ACC112 (cell line): ENCODE measurements at regions not wholly inside any gene's neighbourhood (a gene's known extent, or its start where the extent isn't known, plus 50 kb on each side); places are given as distances from the start of the nearest gene placed in this dataset.

Experiments used
- H2AFZ ChIP-seq: fragments of 200-600 bp; sonication (generic); one replicate; pipeline ENCODE4 v1.6.0; 2017; ENCODE audit warnings: antibody characterized with exemption, low read length; ENCODE audit not compliant: unreplicated experiment
- H3K27ac ChIP-seq: fragments of 200-600 bp; sonication (generic); 2 replicates; pipeline ENCODE4 v1.5.1; 2014; ENCODE audit warnings: low read depth, mild to moderate bottlenecking, antibody characterized with exemption, low read length, moderate library complexity
- H3K27me3 ChIP-seq: fragments of 200-600 bp; sonication (generic); 2 replicates; pipeline ENCODE4 v1.6.1; 2014; ENCODE audit warnings: mild to moderate bottlenecking, antibody characterized with exemption, low read length, moderate library complexity, mixed read lengths; ENCODE audit not compliant: insufficient read depth
- H3K36me3 ChIP-seq: fragments of 200-600 bp; sonication (generic); 2 replicates; pipeline ENCODE4 v1.6.1; 2016; ENCODE audit warnings: mild to moderate bottlenecking, antibody characterized with exemption, low read length, moderate library complexity, mixed read lengths; ENCODE audit not compliant: insufficient read depth
- H3K4me1 ChIP-seq: fragments of 200-600 bp; sonication (generic); one replicate; pipeline ENCODE4 v1.6.1; 2016; ENCODE audit warnings: low read length, mixed read lengths; ENCODE audit not compliant: insufficient read depth, unreplicated experiment, control insufficient read depth
- H3K4me3 ChIP-seq: fragments of 200-600 bp; sonication (generic); 2 replicates; pipeline ENCODE4 v1.5.1; 2014; ENCODE audit warnings: mild to moderate bottlenecking, low read depth, low read length
- H3K79me2 ChIP-seq: fragments of 200-600 bp; sonication (generic); one replicate; pipeline ENCODE4 v1.6.0; 2016; ENCODE audit warnings: low read length; ENCODE audit not compliant: control insufficient read depth, unreplicated experiment, insufficient read depth

DNA sequence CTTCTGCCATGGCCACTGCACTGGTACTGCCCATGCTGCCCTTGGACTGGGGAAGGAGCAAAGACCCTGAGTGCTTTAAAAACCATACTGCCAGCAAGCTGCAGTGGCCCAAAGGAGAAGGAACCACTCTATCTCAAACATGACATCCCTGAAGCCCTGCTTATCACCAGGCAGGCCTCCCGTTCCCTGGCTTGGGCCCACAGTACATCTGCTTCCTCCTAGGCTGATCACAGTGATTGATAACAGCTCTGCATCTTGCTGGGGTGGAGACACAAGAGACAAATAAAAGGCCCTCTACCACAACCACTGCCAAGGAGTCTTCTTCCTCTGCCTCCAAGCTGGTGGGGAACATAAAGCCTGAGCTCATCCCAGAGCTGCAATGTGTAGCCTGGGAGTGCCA, 567.5 kb downstream of the TRHDE start:
- Histone ChIP-seq H3K27me3 (no peaks in the 10 kb centered on the region), H3K4me1 (no peaks in the 10 kb centered on the region), H3K4me3 (no peak overlapping the region), H2AFZ (no peak overlapping the region), H3K36me3 (no peaks in the 10 kb centered on the region), H3K27ac (no peak overlapping the region), H3K79me2 (no peaks in the 10 kb centered on the region)

DNA sequence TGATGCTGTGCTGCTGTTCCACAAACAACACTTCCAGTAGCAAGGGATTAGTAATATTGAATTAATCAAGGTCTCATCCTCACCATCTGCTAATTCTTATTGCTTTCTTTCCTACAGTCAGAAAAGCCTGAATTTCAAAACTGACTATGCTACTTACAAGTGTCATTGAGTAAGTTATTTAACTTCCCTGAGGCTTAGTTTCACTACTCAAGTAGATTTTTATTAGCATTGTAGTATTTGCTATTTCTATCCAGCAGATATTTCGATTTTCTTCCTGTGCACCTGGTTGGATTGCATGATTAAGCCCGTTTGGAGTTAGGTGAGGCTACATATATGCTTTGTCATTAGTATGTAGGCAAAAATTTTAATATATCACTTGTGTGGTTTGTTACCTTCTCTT, 591.5 kb downstream of the TRHDE start:
- Histone ChIP-seq H3K27me3 (no peaks in the 10 kb centered on the region), H3K4me1 (no peaks in the 10 kb centered on the region)

DNA sequence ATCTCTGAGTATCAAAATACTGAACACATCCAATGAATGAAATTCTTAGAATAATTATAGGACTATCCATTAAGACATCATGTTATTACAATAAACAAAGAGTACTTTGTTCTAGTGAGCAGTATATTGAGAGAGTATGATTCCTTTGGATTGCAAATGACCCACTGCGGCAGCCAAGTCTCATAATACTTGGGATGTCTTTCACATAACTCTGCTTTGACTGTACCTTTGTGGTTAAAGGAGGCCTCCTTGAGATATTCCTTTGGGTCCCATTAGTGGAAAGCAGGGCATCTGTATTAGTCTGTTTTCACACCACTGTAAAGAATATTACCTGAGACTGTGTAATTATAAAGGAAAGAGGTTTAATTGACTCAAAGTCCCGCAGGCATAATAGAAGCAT, 593.8 kb downstream of the TRHDE start:
- no peaks in the 10 kb centered on the region for H3K27me3 ChIP-seq
- no peak overlapping the region for H2AFZ ChIP-seq
- H3K79me2 ChIP-seq: no peaks in the 10 kb centered on the region
- no peaks in the 10 kb centered on the region for H3K4me1 ChIP-seq
- H3K36me3 ChIP-seq: no peaks in the 10 kb centered on the region
- H3K4me3 ChIP-seq: no peak overlapping the region
- H3K27ac ChIP-seq: no peak overlapping the region

More for the DNA sequence above, 591.5 kb downstream of the TRHDE start:
- Histone ChIP-seq H3K4me3 (no peak overlapping the region), H3K27ac (no peak overlapping the region), H3K79me2 (no peaks in the 10 kb centered on the region), H2AFZ (no peak overlapping the region), H3K36me3 (no peaks in the 10 kb centered on the region)

DNA sequence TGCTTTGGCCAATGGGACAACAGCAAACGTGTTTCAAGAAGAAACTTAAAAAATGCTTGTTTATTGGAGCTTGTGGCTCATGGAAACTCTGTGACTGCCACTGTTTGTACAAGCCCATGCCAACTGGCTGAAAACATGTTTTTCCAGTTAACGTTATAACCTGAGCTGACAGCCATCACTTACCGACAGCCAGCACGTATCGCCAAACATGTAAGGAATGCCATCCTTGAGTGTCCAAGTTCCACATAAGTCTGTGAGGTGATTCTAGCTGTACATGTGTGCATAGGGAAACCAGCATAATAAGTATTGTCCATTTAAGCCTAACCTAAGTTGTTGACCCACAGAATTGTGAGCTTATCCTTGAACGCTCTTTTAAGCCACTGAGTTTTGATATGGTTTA, 596.9 kb downstream of the TRHDE start:
- no peaks in the 10 kb centered on the region for H3K36me3 ChIP-seq
- H3K79me2 ChIP-seq: no peaks in the 10 kb centered on the region
- H3K27ac ChIP-seq: no peak overlapping the region
- H2AFZ ChIP-seq: no peak overlapping the region
- H3K4me3 ChIP-seq: no peak overlapping the region
- H3K27me3 ChIP-seq: no peaks in the 10 kb centered on the region
- H3K4me1 ChIP-seq: no peaks in the 10 kb centered on the region

DNA sequence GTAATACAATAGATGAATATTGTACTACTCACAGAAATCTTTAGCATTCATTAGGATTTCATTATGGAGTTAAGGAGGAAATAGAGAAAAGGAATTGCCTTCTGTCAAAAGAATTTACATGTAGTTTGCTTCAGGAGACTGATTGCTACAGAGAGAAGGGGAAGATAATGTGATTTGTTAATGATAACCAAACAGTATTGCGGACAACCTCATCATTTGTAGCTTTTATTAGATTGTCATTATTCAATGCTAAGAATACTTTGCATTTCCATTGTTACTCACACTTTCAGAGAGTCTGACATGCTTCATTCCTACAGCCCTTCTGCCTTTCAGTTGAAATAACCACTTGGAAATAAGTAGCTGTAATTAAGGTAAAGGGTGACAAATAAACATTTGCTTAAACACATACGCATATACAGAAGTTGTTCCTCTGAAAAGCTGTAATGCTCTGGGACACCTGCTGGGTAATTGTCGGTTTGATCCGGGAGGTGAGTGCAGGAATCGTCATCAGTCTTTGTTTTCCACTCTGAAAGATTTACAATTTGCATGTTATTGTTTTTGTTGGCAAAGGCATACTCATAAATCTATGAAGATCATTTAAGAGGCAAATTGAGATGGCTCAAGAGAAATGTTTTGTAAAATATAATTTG, 600.2 kb downstream of the TRHDE start:
- H2AFZ ChIP-seq: no peak overlapping the region
- no peak overlapping the region for H3K4me3 ChIP-seq
- no peak overlapping the region for H3K27ac ChIP-seq
- no peaks in the 10 kb centered on the region for H3K36me3 ChIP-seq
- H3K4me1 ChIP-seq: no peaks in the 10 kb centered on the region
- no peaks in the 10 kb centered on the region for H3K79me2 ChIP-seq
- H3K27me3 ChIP-seq: no peaks in the 10 kb centered on the region

DNA sequence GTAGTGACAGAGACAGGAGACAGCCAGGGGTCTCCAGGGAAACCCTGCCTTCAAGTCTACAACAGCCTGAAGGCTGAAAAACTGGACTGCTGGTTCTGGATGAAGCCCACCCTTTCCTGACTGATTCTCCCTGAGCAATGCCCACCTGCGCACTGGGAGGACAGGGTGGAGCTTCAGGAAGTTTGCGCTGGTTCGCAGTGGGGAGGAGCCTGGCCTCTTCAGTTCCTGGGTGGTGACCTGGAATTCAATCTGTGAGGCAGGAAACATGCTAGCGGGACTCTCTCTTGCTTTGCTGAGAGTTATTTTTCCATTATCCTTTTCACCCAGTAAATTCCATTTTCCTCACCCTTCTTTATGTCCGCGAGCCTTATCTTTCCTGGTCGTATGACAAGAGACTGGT, 600.8 kb downstream of the TRHDE start:
- no peaks in the 10 kb centered on the region for H3K79me2 ChIP-seq
- no peak overlapping the region for H2AFZ ChIP-seq

DNA sequence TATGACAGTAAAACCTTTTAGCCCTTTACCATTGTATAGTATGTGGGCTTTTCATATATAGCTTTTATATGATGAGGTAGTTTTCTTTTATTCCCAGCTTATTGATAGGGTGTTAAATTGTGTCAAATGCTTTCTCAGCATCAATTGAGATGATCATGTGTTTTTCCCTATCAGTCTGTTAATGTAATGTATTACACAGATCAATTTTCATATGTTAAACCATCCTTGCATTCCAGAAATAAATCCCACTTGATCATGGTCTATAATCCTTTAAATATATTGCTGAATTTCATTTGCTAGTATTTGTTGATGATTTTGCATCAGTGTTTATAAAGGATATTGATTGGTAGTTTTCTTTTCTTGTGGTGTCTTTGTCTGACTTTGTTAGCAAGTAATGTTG, 603.9 kb downstream of the TRHDE start:
- Histone ChIP-seq H3K36me3 (no peaks in the 10 kb centered on the region), H3K4me1 (no peaks in the 10 kb centered on the region), H3K79me2 (no peaks in the 10 kb centered on the region), H3K27me3 (no peaks in the 10 kb centered on the region), H2AFZ (no peak overlapping the region), H3K4me3 (no peak overlapping the region), H3K27ac (no peak overlapping the region)

More for the DNA sequence above, 600.8 kb downstream of the TRHDE start:
- Histone ChIP-seq H3K27me3 (no peaks in the 10 kb centered on the region), H3K4me1 (no peaks in the 10 kb centered on the region), H3K27ac (no peak overlapping the region), H3K4me3 (no peak overlapping the region), H3K36me3 (no peaks in the 10 kb centered on the region)

DNA sequence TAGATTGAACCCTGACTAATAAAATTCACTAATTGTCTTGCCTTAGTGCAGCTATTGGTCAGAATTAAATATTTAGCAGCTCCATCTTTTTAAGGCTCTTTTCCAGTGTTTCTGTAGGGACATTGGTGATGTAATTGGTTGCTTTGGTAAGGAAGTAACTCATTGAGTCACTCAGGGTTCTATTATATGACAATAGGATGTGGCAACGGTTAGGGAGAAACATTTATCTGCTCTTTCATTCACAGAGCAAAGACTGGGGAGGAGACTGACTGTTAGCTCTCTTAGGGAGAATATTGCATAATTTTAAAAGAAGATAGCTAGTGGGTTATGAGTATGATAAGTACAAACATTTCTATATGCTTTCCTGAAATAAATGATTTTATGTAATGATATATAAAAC, 616.5 kb downstream of the TRHDE start:
- H3K4me1 ChIP-seq: no peaks in the 10 kb centered on the region
- H3K36me3 ChIP-seq: no peaks in the 10 kb centered on the region
- no peaks in the 10 kb centered on the region for H3K27me3 ChIP-seq
- H3K4me3 ChIP-seq: no peak overlapping the region
- no peak overlapping the region for H2AFZ ChIP-seq
- H3K27ac ChIP-seq: no peak overlapping the region
- H3K79me2 ChIP-seq: no peaks in the 10 kb centered on the region

DNA sequence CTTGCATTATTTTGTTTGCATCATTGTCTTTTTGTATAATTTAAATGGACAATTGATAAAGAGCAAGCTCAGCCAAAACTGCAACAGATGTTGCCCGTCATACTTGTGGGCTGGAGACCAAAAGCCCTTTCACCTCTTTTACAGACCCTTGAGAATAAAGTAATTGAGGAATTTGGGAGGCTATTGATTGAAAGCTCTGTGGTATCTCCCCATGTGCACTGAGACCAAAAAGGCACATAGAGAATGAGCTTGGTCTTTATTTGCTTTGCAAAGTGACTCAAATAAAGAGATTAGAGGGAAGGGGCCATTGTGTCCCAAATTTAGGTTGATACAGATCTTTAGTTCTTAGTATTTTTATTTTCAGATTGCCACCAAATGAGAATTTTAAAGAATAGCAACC, 617.6 kb downstream of the TRHDE start:
- H3K27me3 ChIP-seq: no peaks in the 10 kb centered on the region
- H3K4me1 ChIP-seq: no peaks in the 10 kb centered on the region

DNA sequence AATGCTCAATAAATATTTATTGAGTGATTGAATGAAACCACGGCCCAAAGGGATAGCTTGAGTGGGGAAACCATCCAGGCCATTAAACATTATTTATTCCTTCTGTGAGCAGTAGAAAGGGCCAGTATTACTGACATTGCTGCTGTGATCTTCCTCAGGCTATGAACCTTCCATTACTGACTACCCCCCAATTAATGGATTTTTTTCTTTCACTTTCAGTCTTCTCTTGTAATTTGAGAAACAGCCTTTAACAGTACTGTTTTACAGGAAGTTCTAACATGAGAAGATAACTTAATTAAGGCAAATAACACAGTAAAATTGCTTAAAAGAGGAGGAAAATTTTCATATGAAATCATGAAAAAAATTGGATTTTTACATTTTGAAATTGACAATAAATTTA, 629.5 kb downstream of the TRHDE start:
- Histone ChIP-seq H3K4me3 (no peak overlapping the region), H3K27ac (no peak overlapping the region), H2AFZ (no peak overlapping the region), H3K27me3 (no peaks in the 10 kb centered on the region), H3K79me2 (no peaks in the 10 kb centered on the region), H3K36me3 (no peaks in the 10 kb centered on the region), H3K4me1 (no peaks in the 10 kb centered on the region)

More for the DNA sequence above, 617.6 kb downstream of the TRHDE start:
- Histone ChIP-seq H3K79me2 (no peaks in the 10 kb centered on the region), H3K36me3 (no peaks in the 10 kb centered on the region), H2AFZ (no peak overlapping the region), H3K4me3 (no peak overlapping the region), H3K27ac (no peak overlapping the region)

DNA sequence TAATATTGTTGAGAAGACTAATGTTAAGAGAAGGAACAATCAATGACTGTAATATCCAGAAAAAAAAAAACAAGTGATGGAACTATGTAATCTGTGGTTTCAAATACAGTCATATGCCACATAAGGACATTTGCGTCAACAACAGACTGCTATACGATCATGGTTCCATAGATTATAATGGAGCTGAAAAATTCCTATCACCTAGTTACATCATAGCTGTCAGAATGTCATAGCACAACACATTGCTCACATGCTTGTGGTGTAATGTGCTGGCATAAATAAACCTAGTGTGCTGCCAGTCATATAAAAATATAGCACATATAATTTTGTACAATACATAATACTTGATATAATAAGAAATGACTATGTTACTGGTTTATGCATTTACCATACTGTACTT, 653.5 kb downstream of the TRHDE start:
- Histone ChIP-seq H3K36me3 (no peaks in the 10 kb centered on the region), H2AFZ (no peak overlapping the region), H3K4me1 (no peaks in the 10 kb centered on the region), H3K27ac (no peak overlapping the region), H3K4me3 (no peak overlapping the region), H3K27me3 (no peaks in the 10 kb centered on the region), H3K79me2 (no peaks in the 10 kb centered on the region)
